ENCODE measurements at regions not wholly inside any gene's neighbourhood (a gene's known extent, or its start where the extent isn't known, plus 50 kb on each side); places are given as distances from the start of the nearest gene placed in this dataset.

- Histone ChIP-seq H3K36me3 (ENCODE audit: control insufficient read depth, insufficient read depth, low read length) (no peaks in the 10 kb centered on the region), H3K27ac (ENCODE audit: low read length) (no peak overlapping the region), H3K4me3 (ENCODE audit: low read depth in 2 of 2, low read length in 2 of 2) (no peak overlapping the region), H3K27me3 (ENCODE audit: control insufficient read depth, insufficient read depth, low read length) (no peaks in the 10 kb centered on the region), H3K9me3 (ENCODE audit: control insufficient read depth, insufficient read depth, low read depth, low read length) (no peaks in the 10 kb centered on the region), H3K4me1 (ENCODE audit: control insufficient read depth, insufficient read depth, low read length) (no peaks in the 10 kb centered on the region)
- ATAC-seq, result no peak
- TF ChIP-seq SIN3A (IDR thresholded peaks at IDR 0.05; ENCODE audit: borderline replicate concordance, insufficient read depth, low read depth, low read length), result no peak
- TF ChIP-seq TCF7L2 (IDR thresholded peaks at IDR 0.05; ENCODE audit: low read depth, low read length), result no peak
- no peak for TF ChIP-seq CTCF (IDR thresholded peaks at IDR 0.05)
- no peak for TF ChIP-seq POLR2AphosphoS5 (IDR thresholded peaks at IDR 0.05; ENCODE audit: low read depth, low read length)
- no peak for TF ChIP-seq REST (IDR thresholded peaks at IDR 0.05; ENCODE audit: insufficient read depth in 1 of 2, low read depth in 2 of 2, low read length in 1 of 2)
- no TSS peak for BruUV-seq (replicated peaks)
- intact Hi-C loops (cut with micrococcal nuclease; ENCODE audit: unreplicated experiment) (no loop called here), in situ Hi-C loops (cut with HindIII; ENCODE audit: low pct_unique_long_range_greater_than_20kb, low sequenced_read_pairs) (no loop called here)
- no peak for DNase-seq (ENCODE audit: low read depth, low spot score)
- ChIA-PET CTCF (no interaction called here), POLR2A (no interaction called here)
Measured at GRCh38 chr13:33756929-33757328, 61.0 kb upstream of the RFC3 start.

- no peak for ATAC-seq
- CTCF ChIA-PET, result no interaction called here
Measured at GRCh38 chr13:33757713-33758112, 60.2 kb upstream of the RFC3 start.

More at GRCh38 chr13:33757713-33758112, 60.2 kb upstream of the RFC3 start:
- in situ Hi-C loops (cut with HindIII; ENCODE audit: low pct_unique_long_range_greater_than_20kb, low sequenced_read_pairs) (no loop called here), intact Hi-C loops (cut with micrococcal nuclease; ENCODE audit: unreplicated experiment) (no loop called here)
- Histone ChIP-seq H3K36me3 (ENCODE audit: control insufficient read depth, insufficient read depth, low read length) (no peaks in the 10 kb centered on the region), H3K9me3 (ENCODE audit: control insufficient read depth, insufficient read depth, low read depth, low read length) (no peaks in the 10 kb centered on the region), H3K27ac (ENCODE audit: low read length) (no peak overlapping the region), H3K4me3 (ENCODE audit: low read depth in 2 of 2, low read length in 2 of 2) (no peak overlapping the region), H3K4me1 (ENCODE audit: control insufficient read depth, insufficient read depth, low read length) (no peaks in the 10 kb centered on the region), H3K27me3 (ENCODE audit: control insufficient read depth, insufficient read depth, low read length) (no peaks in the 10 kb centered on the region)
- TF ChIP-seq REST (IDR thresholded peaks at IDR 0.05; ENCODE audit: insufficient read depth in 1 of 2, low read depth in 2 of 2, low read length in 1 of 2), result no peak
- TF ChIP-seq SIN3A (IDR thresholded peaks at IDR 0.05; ENCODE audit: borderline replicate concordance, insufficient read depth, low read depth, low read length), result no peak
- no peak for TF ChIP-seq CTCF (IDR thresholded peaks at IDR 0.05)
- BruUV-seq (replicated peaks), result no TSS peak
- DNase-seq (ENCODE audit: low read depth, low spot score), result no peak
- POLR2A ChIA-PET, result no interaction called here

Measured in Panc1 (cell line).